ENCODE measurements at regions not wholly inside any gene's neighbourhood (a gene's known extent, or its start where the extent isn't known, plus 50 kb on each side); places are given as distances from the start of the nearest gene placed in this dataset.

- H3K27ac ChIP-seq = no peak overlapping the region
- TF ChIP-seq ZFX (IDR thresholded peaks at IDR 0.05) (no peak), CTCF (conservative IDR thresholded peaks at IDR 0.05) (no peak)
Observed at GRCh38 chr9:102779356-102779755, 215.8 kb upstream of the CYLC2 start.

- no peak overlapping the region for H3K27ac ChIP-seq
- no peak for TF ChIP-seq CTCF (conservative IDR thresholded peaks at IDR 0.05)
- TF ChIP-seq ZFX (IDR thresholded peaks at IDR 0.05) = no peak
Observed at GRCh38 chr9:102778746-102779145, 216.4 kb upstream of the CYLC2 start.

- TF ChIP-seq CTCF (conservative IDR thresholded peaks at IDR 0.05) = no peak
- no peak for TF ChIP-seq ZFX (IDR thresholded peaks at IDR 0.05)
Observed at GRCh38 chr9:102770704-102771103, 224.4 kb upstream of the CYLC2 start.

GRCh38 chr9:102769307-102769706, 225.8 kb upstream of the CYLC2 start:
- no peak for TF ChIP-seq CTCF (conservative IDR thresholded peaks at IDR 0.05)
- no peak for TF ChIP-seq ZFX (IDR thresholded peaks at IDR 0.05)

More at GRCh38 chr9:102770704-102771103, 224.4 kb upstream of the CYLC2 start:
- no peak overlapping the region for H3K27ac ChIP-seq

GRCh38 chr9:102768002-102768401, 227.1 kb upstream of the CYLC2 start:
- TF ChIP-seq ZFX (IDR thresholded peaks at IDR 0.05) = no peak
- TF ChIP-seq CTCF (conservative IDR thresholded peaks at IDR 0.05) = no peak
- H3K27ac ChIP-seq = no peak overlapping the region

More at GRCh38 chr9:102769307-102769706, 225.8 kb upstream of the CYLC2 start:
- H3K27ac ChIP-seq = no peak overlapping the region

GRCh38 chr9:102767076-102767475, 228.1 kb upstream of the CYLC2 start:
- H3K27ac ChIP-seq = no peak overlapping the region
- TF ChIP-seq CTCF (conservative IDR thresholded peaks at IDR 0.05) = no peak
- TF ChIP-seq ZFX (IDR thresholded peaks at IDR 0.05) = no peak

GRCh38 chr9:102740578-102740977, 254.6 kb upstream of the CYLC2 start:
- no peak overlapping the region for H3K27ac ChIP-seq

More at GRCh38 chr9:102740578-102740977, 254.6 kb upstream of the CYLC2 start:
- no peak for TF ChIP-seq CTCF (conservative IDR thresholded peaks at IDR 0.05)
- TF ChIP-seq ZFX (IDR thresholded peaks at IDR 0.05) = no peak

Data from C4-2B (cell line).